Ishikawa (cell line): ENCODE measurements at regions not wholly inside any gene's neighbourhood (a gene's known extent, or its start where the extent isn't known, plus 50 kb on each side); places are given as distances from the start of the nearest gene placed in this dataset.

Source experiments
- CEBPB ChIP-seq: IDR thresholded peaks from 2 replicates; pipeline ENCODE4 v1.6.1; 2012
- CREB1 ChIP-seq: IDR thresholded peaks from 2 replicates; pipeline ENCODE4 v1.6.1; 2012; ENCODE audit warnings: low read depth
- EGR1 ChIP-seq: IDR thresholded peaks from 2 replicates; pipeline ENCODE4 v1.6.1; 2012
- EP300 ChIP-seq: IDR thresholded peaks from 2 replicates; pipeline ENCODE4 v1.6.1; 2012; ENCODE audit warnings: borderline replicate concordance
- FOXM1 ChIP-seq: IDR thresholded peaks from 2 replicates; pipeline ENCODE4 v1.6.1; 2012; ENCODE audit warnings: low read depth, borderline replicate concordance
- MAX ChIP-seq: IDR thresholded peaks from 2 replicates; pipeline ENCODE4 v1.6.1; 2012
- NFIC ChIP-seq: IDR thresholded peaks from 2 replicates; pipeline ENCODE4 v1.6.1; 2012
- RAD21 ChIP-seq: IDR thresholded peaks from 2 replicates; pipeline ENCODE4 v1.6.1; 2012; ENCODE audit warnings: low read depth
- REST ChIP-seq: IDR thresholded peaks from 2 replicates; pipeline ENCODE4 v1.6.1; 2012; ENCODE audit warnings: low read depth, mild to moderate bottlenecking
- TAF1 ChIP-seq: IDR thresholded peaks from 2 replicates; pipeline ENCODE4 v1.6.1; 2012; ENCODE audit warnings: low read depth, mild to moderate bottlenecking
- TCF12 ChIP-seq: IDR thresholded peaks from 2 replicates; pipeline ENCODE4 v1.6.1; 2012; ENCODE audit warnings: low read depth
- TEAD4 ChIP-seq: IDR thresholded peaks from 2 replicates; pipeline ENCODE4 v1.6.1; 2012
- USF1 ChIP-seq: IDR thresholded peaks from 2 replicates; pipeline ENCODE4 v1.6.1; 2012
- YY1 ChIP-seq: IDR thresholded peaks from 2 replicates; pipeline ENCODE4 v1.6.1; 2012; ENCODE audit warnings: low read depth
- ZBTB7A ChIP-seq: IDR thresholded peaks from 2 replicates; pipeline ENCODE4 v1.6.1; 2012; ENCODE audit warnings: low read depth

- TF ChIP-seq REST: no peak
- no peak for TF ChIP-seq TEAD4
- no peak for TF ChIP-seq RAD21
- no peak for TF ChIP-seq USF1
- TF ChIP-seq MAX: no peak
- TF ChIP-seq NFIC: no peak
- no peak for TF ChIP-seq EP300
- TF ChIP-seq TCF12: no peak
- no peak for TF ChIP-seq CEBPB
- TF ChIP-seq FOXM1: no peak
- TF ChIP-seq YY1: no peak
- no peak for TF ChIP-seq ZBTB7A
- no peak for TF ChIP-seq TAF1
- TF ChIP-seq CREB1: no peak
Observed at GRCh38 chr1:30197639-30198450, 525.5 kb downstream of the MATN1 start.

GRCh38 chr1:30196872-30197638 is 526.3 kb downstream of the MATN1 start:
- no peak for TF ChIP-seq ZBTB7A
- no peak for TF ChIP-seq MAX
- TF ChIP-seq EGR1: no peak
- no peak for TF ChIP-seq NFIC
- TF ChIP-seq USF1: no peak
- no peak for TF ChIP-seq EP300
- no peak for TF ChIP-seq CREB1
- TF ChIP-seq CEBPB: no peak
- no peak for TF ChIP-seq YY1
- TF ChIP-seq TEAD4: no peak
- TF ChIP-seq REST: no peak

- TF ChIP-seq TEAD4 (no peak), TCF12 (no peak), NFIC (no peak), MAX (no peak), FOXM1 (no peak), EP300 (no peak)
Observed at GRCh38 chr1:30196457-30196856, 526.9 kb downstream of the MATN1 start.

GRCh38 chr1:30195424-30196134 is 527.8 kb downstream of the MATN1 start:
- no peak for TF ChIP-seq YY1
- TF ChIP-seq NFIC: no peak
- no peak for TF ChIP-seq CREB1
- TF ChIP-seq CEBPB: no peak
- no peak for TF ChIP-seq USF1
- TF ChIP-seq REST: no peak
- TF ChIP-seq EGR1: no peak
- no peak for TF ChIP-seq ZBTB7A
- no peak for TF ChIP-seq TCF12
- TF ChIP-seq RAD21: no peak
- TF ChIP-seq FOXM1: no peak
